HG02938 (cell line): ENCODE measurements at regions not wholly inside any gene's neighbourhood (a gene's known extent, or its start where the extent isn't known, plus 50 kb on each side); places are given as distances from the start of the nearest gene placed in this dataset.
"Not testable (repeated sequence)": the region's sequence is repeated elsewhere in the genome, so short reads cannot be mapped to it uniquely, and the experiment has no call there.

ENCODE experiments used
- ATAC-seq: cut with Tn5 transposase; IDR thresholded peaks from one replicate; pipeline ENCODE4 v1.9.1; 2021; ENCODE audit warnings: mild to moderate bottlenecking, moderate library complexity; ENCODE audit not compliant: unreplicated experiment

GRCh38 chr5:67889870-67890269, 325.7 kb upstream of the PIK3R1 start:
- ATAC-seq, result not testable (repeated sequence)

- ATAC-seq, result no peak
Observed at GRCh38 chr5:67887748-67888161, 327.8 kb upstream of the PIK3R1 start.

GRCh38 chr5:67886761-67887160, 328.8 kb upstream of the PIK3R1 start:
- ATAC-seq, result no peak

- no peak for ATAC-seq
Observed at GRCh38 chr5:67880876-67881275, 334.7 kb upstream of the PIK3R1 start.

- no peak for ATAC-seq
Observed at GRCh38 chr5:67880511-67880805, 335.1 kb upstream of the PIK3R1 start.

- no peak for ATAC-seq
Observed at GRCh38 chr5:67879620-67880510, 335.7 kb upstream of the PIK3R1 start.

GRCh38 chr5:67878933-67879332, 336.6 kb upstream of the PIK3R1 start:
- no peak for ATAC-seq

- no peak for ATAC-seq
Observed at GRCh38 chr5:67876371-67876770, 339.2 kb upstream of the PIK3R1 start.

- no peak for ATAC-seq
Observed at GRCh38 chr5:67875601-67876000, 340.0 kb upstream of the PIK3R1 start.

- ATAC-seq, result no peak
Observed at GRCh38 chr5:67873935-67874334, 341.6 kb upstream of the PIK3R1 start.

GRCh38 chr5:67870662-67871061, 344.9 kb upstream of the PIK3R1 start:
- no peak for ATAC-seq

GRCh38 chr5:67864335-67864734, 351.2 kb upstream of the PIK3R1 start:
- not testable (repeated sequence) for ATAC-seq

- no peak for ATAC-seq
Observed at GRCh38 chr5:67858471-67859031, 357.0 kb upstream of the PIK3R1 start.

GRCh38 chr5:67857502-67857901, 358.1 kb upstream of the PIK3R1 start:
- ATAC-seq, result no peak

- no peak for ATAC-seq
Observed at GRCh38 chr5:67855523-67855922, 360.0 kb upstream of the PIK3R1 start.

- not testable (repeated sequence) for ATAC-seq
Observed at GRCh38 chr5:67850906-67851305, 364.6 kb upstream of the PIK3R1 start.

GRCh38 chr5:67844924-67845323, 370.6 kb upstream of the PIK3R1 start:
- ATAC-seq, result no peak

GRCh38 chr5:67842806-67843205, 372.8 kb upstream of the PIK3R1 start:
- no peak for ATAC-seq

GRCh38 chr5:67837225-67837624, 378.3 kb upstream of the PIK3R1 start:
- not testable (repeated sequence) for ATAC-seq

- not testable (repeated sequence) for ATAC-seq
Observed at GRCh38 chr5:67836496-67836895, 379.1 kb upstream of the PIK3R1 start.

- no peak for ATAC-seq
Observed at GRCh38 chr5:67831048-67831447, 384.5 kb upstream of the PIK3R1 start.

GRCh38 chr5:67827541-67827940, 388.0 kb upstream of the PIK3R1 start:
- ATAC-seq, result no peak

- no peak for ATAC-seq
Observed at GRCh38 chr5:67824852-67825251, 390.7 kb upstream of the PIK3R1 start.
